Testis (tissue), 2 donors: ENCODE measurements at regions not wholly inside any gene's neighbourhood (a gene's known extent, or its start where the extent isn't known, plus 50 kb on each side); places are given as distances from the start of the nearest gene placed in this dataset.

Experiments
- CTCF ChIP-seq, 3 experiments: fragments of 450-650 bp in 2 of 3; fragments of 200-600 bp in 1 of 3; sonication (generic) in 1 of 3; IDR thresholded peaks; one replicate each; pipeline ENCODE4 v1.5.1; 2016 to 2019; ENCODE audit warnings: antibody characterized with exemption in 3 of 3, mild to moderate bottlenecking in 2 of 3, moderate library complexity in 1 of 3
- POLR2A ChIP-seq: fragments of 450-650 bp; IDR thresholded peaks from one replicate; pipeline ENCODE4 v1.6.1; 2017; ENCODE audit warnings: antibody characterized with exemption, mild to moderate bottlenecking, moderate library complexity

GRCh38 chr2:52874466-52875106 lies 893.0 kb upstream of the CHAC2 start:
- no peak for TF ChIP-seq CTCF (IDR thresholded peaks at IDR 0.05)
- TF ChIP-seq POLR2A: no peak
